ENCODE measurements at regions not wholly inside any gene's neighbourhood (a gene's known extent, or its start where the extent isn't known, plus 50 kb on each side); places are given as distances from the start of the nearest gene placed in this dataset.

- no peak for DNase-seq (ENCODE audit: low read depth in 1 of 2, low spot score in 1 of 2)
Measured at GRCh38 chr4:163755013-163755412, 260.5 kb downstream of the TMA16 start.

- no peak for DNase-seq (ENCODE audit: low read depth in 1 of 2, low spot score in 1 of 2)
Measured at GRCh38 chr4:163757219-163757618, 262.7 kb downstream of the TMA16 start.

DNA sequence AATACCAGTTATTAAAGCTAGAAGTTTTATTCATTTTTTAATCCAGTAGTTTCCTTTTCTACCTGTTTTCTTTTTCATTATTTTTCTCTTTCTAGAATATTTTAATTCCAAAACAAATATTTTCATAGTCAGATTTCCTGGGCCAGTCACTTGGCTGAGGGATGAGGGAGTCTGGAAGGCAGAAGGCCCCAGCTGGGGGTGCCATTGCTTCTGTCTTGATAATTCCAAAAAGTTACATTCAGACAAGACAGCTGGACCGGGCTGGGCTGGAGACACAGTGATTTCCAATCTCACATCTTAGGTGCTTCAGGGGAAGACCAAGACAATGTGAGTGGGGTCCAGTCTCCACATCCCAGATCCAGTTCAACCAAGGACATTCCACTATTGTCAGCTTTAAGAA lies 263.5 kb downstream of the TMA16 start:
- DNase-seq (ENCODE audit: low read depth in 1 of 2, low spot score in 1 of 2): no peak

DNA sequence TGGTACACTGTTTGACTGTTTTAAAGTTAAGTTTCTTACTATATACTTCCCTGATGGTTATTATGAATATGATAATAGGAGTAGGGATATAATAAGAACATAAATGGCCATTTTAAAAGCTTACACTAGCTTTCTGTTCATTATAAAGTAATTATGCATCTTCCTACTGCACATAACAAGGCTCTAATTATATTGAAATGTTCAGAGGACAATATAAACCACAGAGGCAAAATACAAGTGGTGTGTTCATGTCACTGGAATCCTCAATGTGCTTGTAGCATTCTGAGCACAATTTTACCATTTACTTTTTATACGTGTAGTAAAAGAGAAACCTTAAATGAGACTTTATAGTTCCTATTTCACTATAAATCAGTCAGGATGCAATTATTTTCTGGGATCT lies 268.3 kb downstream of the TMA16 start:
- DNase-seq (ENCODE audit: low read depth in 1 of 2, low spot score in 1 of 2): no peak

- no peak for DNase-seq (ENCODE audit: low read depth in 1 of 2, low spot score in 1 of 2)
Measured at GRCh38 chr4:163764569-163764968, 270.1 kb downstream of the TMA16 start.

DNA sequence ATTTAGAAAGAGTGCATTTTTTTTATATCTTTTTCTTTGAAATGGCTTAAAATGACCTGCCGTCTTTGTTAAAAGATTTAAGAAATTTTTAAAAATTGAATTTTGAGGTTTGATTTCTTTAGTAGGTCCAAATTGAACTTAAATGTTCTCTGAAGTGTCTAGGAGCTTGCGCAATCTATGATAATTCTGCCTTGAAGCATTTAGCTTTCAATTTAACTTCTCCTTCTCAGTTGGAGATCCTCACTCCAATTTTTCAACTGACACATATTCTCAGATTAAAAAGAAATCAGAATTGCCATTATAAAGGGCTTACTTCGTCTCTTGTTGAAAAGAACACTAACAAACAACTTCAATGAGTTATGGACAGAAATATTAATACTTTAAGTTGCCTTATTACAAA lies 273.5 kb downstream of the TMA16 start:
- no peak for DNase-seq (ENCODE audit: low read depth in 1 of 2, low spot score in 1 of 2)

GRCh38 chr4:163772238-163772637 lies 277.7 kb downstream of the TMA16 start:
- DNase-seq (ENCODE audit: low read depth in 1 of 2, low spot score in 1 of 2): no peak

GRCh38 chr4:163773940-163774339 lies 279.4 kb downstream of the TMA16 start:
- no peak for DNase-seq (ENCODE audit: low read depth in 1 of 2, low spot score in 1 of 2)

GRCh38 chr4:163776957-163777356 lies 282.5 kb downstream of the TMA16 start:
- no peak for DNase-seq (ENCODE audit: low read depth in 1 of 2, low spot score in 1 of 2)

DNA sequence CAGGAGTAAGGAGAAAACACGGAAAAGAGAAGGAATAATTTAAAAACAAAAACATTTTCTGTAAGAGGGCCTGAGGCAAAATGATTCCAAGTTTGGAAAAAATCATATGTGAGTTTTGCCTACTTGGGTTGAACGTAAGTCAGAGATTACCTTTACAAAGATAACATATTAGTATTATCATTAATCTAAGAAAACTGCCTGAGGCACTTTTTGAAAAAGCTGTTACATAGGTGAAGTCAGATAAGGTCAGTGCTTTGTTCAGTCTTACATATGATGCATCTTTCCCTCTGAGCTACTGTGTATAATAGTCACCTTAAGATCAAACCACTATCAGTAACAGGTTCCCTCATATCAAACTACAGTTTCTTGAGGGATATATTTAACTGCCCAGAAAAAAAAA lies 287.2 kb downstream of the TMA16 start:
- no peak for DNase-seq (ENCODE audit: low read depth in 1 of 2, low spot score in 1 of 2)

DNA sequence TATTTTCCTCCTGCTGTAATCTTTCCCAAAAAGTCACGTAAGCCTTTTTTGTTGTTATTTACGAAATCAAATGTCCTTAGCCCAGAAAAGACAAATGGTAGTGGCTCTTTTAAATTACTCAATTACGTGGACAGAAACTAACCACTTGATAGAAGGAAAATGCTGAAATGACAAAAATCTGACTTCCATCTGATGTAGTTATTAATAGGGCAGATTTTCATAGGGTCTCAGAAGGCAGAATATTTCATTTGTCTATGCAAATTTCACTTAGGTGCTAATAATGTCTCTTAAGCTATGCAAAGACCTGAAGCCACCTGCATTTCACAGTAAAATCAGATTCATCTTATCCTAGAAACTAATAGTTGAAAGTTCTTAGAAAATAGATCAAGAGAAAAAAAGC lies 295.7 kb downstream of the TMA16 start:
- DNase-seq (ENCODE audit: low read depth in 1 of 2, low spot score in 1 of 2): no peak

GRCh38 chr4:163795885-163796284 lies 301.4 kb downstream of the TMA16 start:
- no peak for DNase-seq (ENCODE audit: low read depth in 1 of 2, low spot score in 1 of 2)

- DNase-seq (ENCODE audit: low read depth in 1 of 2, low spot score in 1 of 2): no peak
Measured at GRCh38 chr4:163804001-163804400, 309.5 kb downstream of the TMA16 start.

DNA sequence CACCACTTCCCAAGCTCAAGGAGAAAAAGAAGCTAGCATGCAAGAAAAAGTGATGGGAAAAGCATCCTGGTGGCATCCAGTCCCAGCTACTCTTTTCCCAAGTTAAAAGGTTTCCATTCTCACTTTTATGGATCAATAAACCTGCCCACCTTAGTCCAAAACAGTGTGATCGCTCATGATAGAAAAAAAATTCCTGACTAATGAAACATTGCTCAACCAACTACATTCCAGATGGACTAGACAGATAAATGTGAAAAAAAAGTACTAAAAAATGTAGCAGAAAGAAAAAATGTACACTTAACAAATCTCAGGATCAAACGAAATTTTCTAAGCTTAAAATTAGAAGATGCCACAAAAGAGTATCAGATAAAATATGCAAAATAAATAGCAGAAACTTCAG lies 312.2 kb downstream of the TMA16 start:
- DNase-seq (ENCODE audit: low read depth in 1 of 2, low spot score in 1 of 2): no peak

- DNase-seq (ENCODE audit: low read depth in 1 of 2, low spot score in 1 of 2): no peak
Measured at GRCh38 chr4:163808011-163808410, 313.5 kb downstream of the TMA16 start.

GRCh38 chr4:163810755-163811154 lies 316.3 kb downstream of the TMA16 start:
- no peak for DNase-seq (ENCODE audit: low read depth in 1 of 2, low spot score in 1 of 2)

DNA sequence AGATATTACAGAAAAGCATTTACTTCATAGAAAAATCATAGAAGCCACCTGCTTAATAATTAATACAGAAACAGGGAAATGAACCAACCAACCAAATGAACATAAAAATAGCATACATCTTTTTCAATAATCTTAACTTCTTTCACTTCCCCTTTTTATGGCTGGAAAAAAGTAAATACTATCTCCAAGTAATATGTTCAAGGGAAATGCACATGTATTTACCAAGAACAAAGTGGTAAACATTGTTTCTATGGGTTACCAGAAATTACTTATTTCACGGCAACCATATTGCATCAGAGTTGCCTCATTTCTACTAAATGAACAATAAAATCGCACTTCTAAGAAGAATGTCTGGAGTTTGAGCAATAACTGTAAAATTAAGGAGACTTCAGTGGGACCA lies 321.3 kb downstream of the TMA16 start:
- DNase-seq (ENCODE audit: low read depth in 1 of 2, low spot score in 1 of 2): no peak

- no peak for DNase-seq (ENCODE audit: low read depth in 1 of 2, low spot score in 1 of 2)
Measured at GRCh38 chr4:163816494-163816893, 322.0 kb downstream of the TMA16 start.

DNA sequence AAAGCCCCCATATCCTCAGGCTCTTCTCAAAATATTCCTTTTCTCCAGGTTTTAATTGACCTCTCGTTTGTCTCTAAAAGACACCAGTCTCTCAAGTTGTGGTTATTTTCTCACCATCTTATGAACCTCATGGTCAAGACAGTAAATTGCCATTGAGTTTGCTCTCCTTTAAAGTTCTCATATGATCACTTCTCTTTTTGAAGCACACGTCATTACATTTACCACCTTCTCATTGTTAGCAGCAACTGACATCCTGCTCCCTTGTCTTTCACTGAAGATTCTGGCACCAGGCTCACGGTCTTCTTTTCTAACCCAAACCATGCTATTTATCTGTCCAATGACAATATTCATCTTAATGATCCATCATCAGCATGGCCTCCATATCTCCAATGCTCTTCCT lies 324.2 kb downstream of the TMA16 start:
- DNase-seq (ENCODE audit: low read depth in 1 of 2, low spot score in 1 of 2): no peak

GRCh38 chr4:163833669-163834068 lies 339.2 kb downstream of the TMA16 start:
- no peak for DNase-seq (ENCODE audit: low read depth in 1 of 2, low spot score in 1 of 2)

DNA sequence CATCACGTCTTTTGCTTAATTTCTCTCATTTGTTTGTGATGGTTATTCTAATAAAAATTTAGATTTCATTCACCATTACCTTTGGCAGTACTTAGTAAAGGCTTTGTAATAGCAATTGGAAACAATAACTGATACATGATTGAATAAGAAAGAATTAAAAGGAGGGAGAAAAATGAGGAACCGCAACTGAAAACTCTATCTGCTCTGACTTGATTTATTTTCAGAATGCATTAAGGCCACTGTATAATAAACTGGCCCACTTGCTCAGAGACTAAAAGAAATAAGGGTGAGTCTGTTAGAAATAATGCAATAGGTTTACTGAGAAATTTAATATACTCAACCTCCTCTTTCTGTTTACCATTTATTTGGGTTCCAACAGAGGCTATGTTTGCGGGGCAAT lies 351.5 kb downstream of the TMA16 start:
- DNase-seq (ENCODE audit: low read depth in 1 of 2, low spot score in 1 of 2): no peak

DNA sequence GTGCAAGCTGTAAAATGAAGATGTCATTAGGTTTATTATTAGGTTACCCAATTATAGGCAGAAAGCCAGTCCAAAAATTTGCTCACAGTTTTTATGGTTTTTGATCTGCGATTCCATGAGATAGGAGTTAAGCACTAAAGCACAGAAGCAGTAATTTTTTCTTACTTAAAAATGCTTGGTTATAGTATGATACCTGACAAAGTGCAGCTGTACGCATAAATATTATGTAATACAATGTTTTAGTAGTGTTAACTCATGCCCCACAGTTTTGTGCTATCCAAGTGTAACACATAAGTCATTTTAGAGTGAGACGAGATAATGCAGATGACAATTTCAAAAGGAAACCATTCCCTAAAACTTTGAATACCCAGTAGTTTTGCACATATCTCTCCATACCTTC lies 357.8 kb downstream of the TMA16 start:
- no peak for DNase-seq (ENCODE audit: low read depth in 1 of 2, low spot score in 1 of 2)

GRCh38 chr4:163857903-163858302 lies 363.4 kb downstream of the TMA16 start:
- no peak for DNase-seq (ENCODE audit: low read depth in 1 of 2, low spot score in 1 of 2)

DNA sequence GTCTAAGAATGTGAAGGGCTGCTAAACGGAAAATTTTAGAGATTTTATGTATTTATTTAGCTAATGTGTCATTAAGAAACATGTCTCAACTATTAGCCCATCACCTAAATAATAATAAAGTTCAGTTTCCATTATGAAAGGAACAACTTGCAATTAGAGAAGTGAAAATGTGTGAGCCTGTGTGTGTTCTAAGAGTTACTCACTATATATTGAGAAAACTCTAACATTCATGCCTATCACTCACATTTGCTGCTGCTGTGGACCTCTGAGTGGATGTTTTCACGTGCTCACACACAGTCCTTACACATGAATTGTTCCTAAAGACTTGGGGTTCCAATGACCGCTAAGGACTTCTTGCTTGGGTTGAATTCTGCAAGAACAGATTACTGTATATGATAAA lies 364.0 kb downstream of the TMA16 start:
- DNase-seq (ENCODE audit: low read depth in 1 of 2, low spot score in 1 of 2): no peak
